GM12878 (cell line): ENCODE measurements at regions not wholly inside any gene's neighbourhood (a gene's known extent, or its start where the extent isn't known, plus 50 kb on each side); places are given as distances from the start of the nearest gene placed in this dataset.

Experiments
- ATF7 ChIP-seq: fragments of 450-650 bp; IDR thresholded peaks from 2 replicates; pipeline ENCODE4 v1.6.1; 2016; ENCODE audit warnings: low read depth, mild to moderate bottlenecking
- CBFB ChIP-seq: IDR thresholded peaks from 2 replicates; pipeline ENCODE4 v1.6.1; 2016; ENCODE audit warnings: antibody characterized with exemption, low read depth
- CHD2 ChIP-seq: IDR thresholded peaks from 2 replicates; pipeline ENCODE4 v1.6.1; 2011; ENCODE audit warnings: low read depth, low read length, improper control_type of control experiment, borderline replicate concordance
- EZH2 ChIP-seq: IDR thresholded peaks from 2 replicates; pipeline ENCODE4 v1.6.1; 2012; ENCODE audit warnings: low read depth, mild to moderate bottlenecking, control low read depth, inconsistent platforms, low read length, borderline replicate concordance; ENCODE audit not compliant: control insufficient read depth
- IRF5 ChIP-seq: fragments of 450-650 bp; IDR thresholded peaks from 2 replicates; pipeline ENCODE4 v1.6.1; 2017; ENCODE audit warnings: borderline replicate concordance
- NR2C2 ChIP-seq: IDR thresholded peaks from 2 replicates; pipeline ENCODE4 v1.6.1; 2011; ENCODE audit warnings: borderline replicate concordance, low read depth; ENCODE audit not compliant: control insufficient read depth, insufficient read length
- NR2F1 ChIP-seq: fragments of 450-650 bp; conservative IDR thresholded peaks from 2 replicates; pipeline ENCODE4 v1.6.1; 2017; ENCODE audit warnings: mild to moderate bottlenecking
- POLR2AphosphoS5 ChIP-seq: IDR thresholded peaks from 2 replicates; pipeline ENCODE4 v1.6.1; 2011; ENCODE audit warnings: mild to moderate bottlenecking, low read length, inconsistent platforms
- RAD21 ChIP-seq: IDR thresholded peaks from 2 replicates; pipeline ENCODE4 v1.6.1; 2011; ENCODE audit warnings: mild to moderate bottlenecking, low read depth, low read length, moderate library complexity; ENCODE audit not compliant: insufficient read depth
- RCOR1 ChIP-seq: conservative IDR thresholded peaks from 2 replicates; pipeline ENCODE4 v1.6.1; 2012; ENCODE audit warnings: low read depth, low read length, improper control_type of control experiment
- SRF ChIP-seq, 2 experiments: IDR thresholded peaks; 2 replicates each; pipeline ENCODE4 v1.6.1; 2011; ENCODE audit warnings: low read depth in 2 of 2, low read length in 2 of 2, mild to moderate bottlenecking in 1 of 2, moderate library complexity in 1 of 2
- TAF1 ChIP-seq: IDR thresholded peaks from 2 replicates; pipeline ENCODE4 v1.6.1; 2011; ENCODE audit warnings: mild to moderate bottlenecking, low read depth, low read length, borderline replicate concordance
- TF ChIP-seq, protein P1 (sequence below), 3 experiments: IDR thresholded peaks in 2 of 3; conservative IDR thresholded peaks in 1 of 3; 2 replicates each; pipeline ENCODE4 v1.5.1; 2011; ENCODE audit warnings: low read depth in 3 of 3, low read length in 3 of 3, mild to moderate bottlenecking in 3 of 3, control low read depth in 2 of 3, moderate library complexity in 2 of 3, inconsistent platforms in 1 of 3, mixed read lengths in 1 of 3; ENCODE audit not compliant: control insufficient read depth in 2 of 3, insufficient read depth in 1 of 3; ENCODE audit errors: extremely low read depth in 1 of 3

- TF ChIP-seq, protein P1, sequence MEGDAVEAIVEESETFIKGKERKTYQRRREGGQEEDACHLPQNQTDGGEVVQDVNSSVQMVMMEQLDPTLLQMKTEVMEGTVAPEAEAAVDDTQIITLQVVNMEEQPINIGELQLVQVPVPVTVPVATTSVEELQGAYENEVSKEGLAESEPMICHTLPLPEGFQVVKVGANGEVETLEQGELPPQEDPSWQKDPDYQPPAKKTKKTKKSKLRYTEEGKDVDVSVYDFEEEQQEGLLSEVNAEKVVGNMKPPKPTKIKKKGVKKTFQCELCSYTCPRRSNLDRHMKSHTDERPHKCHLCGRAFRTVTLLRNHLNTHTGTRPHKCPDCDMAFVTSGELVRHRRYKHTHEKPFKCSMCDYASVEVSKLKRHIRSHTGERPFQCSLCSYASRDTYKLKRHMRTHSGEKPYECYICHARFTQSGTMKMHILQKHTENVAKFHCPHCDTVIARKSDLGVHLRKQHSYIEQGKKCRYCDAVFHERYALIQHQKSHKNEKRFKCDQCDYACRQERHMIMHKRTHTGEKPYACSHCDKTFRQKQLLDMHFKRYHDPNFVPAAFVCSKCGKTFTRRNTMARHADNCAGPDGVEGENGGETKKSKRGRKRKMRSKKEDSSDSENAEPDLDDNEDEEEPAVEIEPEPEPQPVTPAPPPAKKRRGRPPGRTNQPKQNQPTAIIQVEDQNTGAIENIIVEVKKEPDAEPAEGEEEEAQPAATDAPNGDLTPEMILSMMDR (IDR thresholded peaks at IDR 0.05 in 2 of 3, conservative IDR thresholded peaks at IDR 0.05 in 1 of 3; ENCODE audit: control insufficient read depth in 2 of 3, extremely low read depth in 1 of 3, insufficient read depth in 1 of 3, low read depth in 3 of 3, low read length in 3 of 3): no peak
- no peak for TF ChIP-seq CBFB
- no peak for TF ChIP-seq POLR2AphosphoS5
- no peak for TF ChIP-seq SRF (IDR thresholded peaks at IDR 0.05; ENCODE audit: low read depth in 2 of 2, low read length in 2 of 2)
- TF ChIP-seq RAD21: no peak
- no peak for TF ChIP-seq NR2C2
- TF ChIP-seq EZH2: no peak
- TF ChIP-seq ATF7: no peak
- no peak for TF ChIP-seq CHD2
- TF ChIP-seq RCOR1: no peak
- TF ChIP-seq TAF1: no peak
- TF ChIP-seq IRF5: no peak
- no peak for TF ChIP-seq NR2F1
These were observed 112.6 kb upstream of the YPEL5 start for GRCh38 chr2:30034052-30034775.
